ENCODE measurements at regions not wholly inside any gene's neighbourhood (a gene's known extent, or its start where the extent isn't known, plus 50 kb on each side); places are given as distances from the start of the nearest gene placed in this dataset.

DNA sequence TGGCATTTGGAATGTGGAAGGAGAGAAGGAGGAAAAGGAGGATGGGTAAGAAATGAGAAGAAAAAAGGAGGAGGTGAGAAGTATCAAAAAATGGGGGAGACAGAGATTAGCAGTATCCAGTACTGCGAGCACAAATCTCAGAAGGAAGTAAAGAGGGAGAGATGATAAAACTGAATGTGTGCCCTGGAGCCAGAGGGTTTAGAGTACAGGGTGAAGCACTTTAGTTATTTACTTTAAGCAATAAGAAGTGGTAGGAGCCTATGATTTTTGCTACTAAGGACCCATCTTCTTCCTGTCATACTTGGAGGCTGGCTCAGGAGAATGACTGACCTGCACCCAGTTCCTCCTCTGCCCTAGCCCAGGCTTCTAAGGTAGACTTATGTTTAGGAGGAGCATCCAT lies 94.9 kb downstream of the ADRB2 start:
- H3K27me3 ChIP-seq (replicated peaks; ENCODE audit: insufficient read depth), result 0 out of 2 replicates have a peak, but pooled peaks cover 5% of the 10 kb centered on the region
- DNase-seq, result no peak
- no peak overlapping the region for H3K4me2 ChIP-seq (ENCODE audit: unreplicated experiment)
- H3K79me2 ChIP-seq (ENCODE audit: insufficient read depth), result no peaks in the 10 kb centered on the region
- no peaks in the 10 kb centered on the region for H3K9me2 ChIP-seq (ENCODE audit: insufficient read depth)
- no peaks in the 10 kb centered on the region for H3K36me3 ChIP-seq (ENCODE audit: low read depth)
- 91 to 95% methylated on average over 1 of the region's 1 CpG for WGBS, 2 experiments (ENCODE audit: low coverage in 1 of 2, low lambda C conversion rate in 2 of 2, missing lambda C conversion rate in 2 of 2)
- no peaks in the 10 kb centered on the region for H3K4me1 ChIP-seq (ENCODE audit: insufficient read depth)
- H3K9me3 ChIP-seq (ENCODE audit: low read depth), result no peaks in the 10 kb centered on the region
- no peak overlapping the region for H3K4me3 ChIP-seq
- H3K27ac ChIP-seq, result no peak overlapping the region
- TF ChIP-seq EZH2phosphoT487 (IDR thresholded peaks at IDR 0.05; ENCODE audit: insufficient read depth, low read depth) (no peak), EZH2 (IDR thresholded peaks at IDR 0.05; ENCODE audit: insufficient read depth, poor library complexity, severe bottlenecking) (no peak)
- no peaks in the 10 kb centered on the region for H4K20me1 ChIP-seq (ENCODE audit: insufficient read depth)
- no peak overlapping the region for H3K9ac ChIP-seq
- H2AFZ ChIP-seq, result no peak overlapping the region
- in situ Hi-C loops (cut with MboI), result no loop called here
- 0 out of 2 replicates have a peak, but pooled peaks cover 2% of the 10 kb centered on the region for H3F3A ChIP-seq (ENCODE audit: insufficient read depth)

DNA sequence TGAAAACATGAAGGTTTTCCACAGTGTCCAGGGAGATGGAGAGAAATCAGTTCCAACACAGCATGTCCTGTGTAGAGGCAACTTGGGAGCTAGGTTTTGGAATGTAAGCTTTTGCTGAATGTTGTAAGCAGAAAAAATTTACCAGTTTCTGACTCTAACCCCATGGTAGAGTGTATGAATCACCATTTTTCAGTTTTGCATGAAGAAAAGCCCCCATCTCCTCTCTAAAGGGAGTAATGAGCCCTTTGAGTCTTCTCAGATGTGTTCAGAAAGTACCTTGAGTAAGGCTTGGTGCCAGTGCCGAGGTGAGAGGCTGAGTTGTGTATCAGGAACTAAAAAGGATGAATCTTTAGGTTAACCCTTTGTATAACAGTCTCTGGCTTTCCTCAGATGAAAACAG lies 96.2 kb downstream of the ADRB2 start:
- Histone ChIP-seq H3K27ac (no peak overlapping the region), H3K9me3 (ENCODE audit: low read depth) (no peaks in the 10 kb centered on the region), H3K36me3 (ENCODE audit: low read depth) (no peaks in the 10 kb centered on the region), H3K79me2 (ENCODE audit: insufficient read depth) (no peaks in the 10 kb centered on the region), H3K4me2 (ENCODE audit: unreplicated experiment) (no peak overlapping the region), H3K4me1 (ENCODE audit: insufficient read depth) (no peaks in the 10 kb centered on the region), H4K20me1 (ENCODE audit: insufficient read depth) (no peaks in the 10 kb centered on the region), H3F3A (ENCODE audit: insufficient read depth) (no peaks in the 10 kb centered on the region), H3K9me2 (ENCODE audit: insufficient read depth) (no peaks in the 10 kb centered on the region), H3K4me3 (no peak overlapping the region), H3K27me3 (replicated peaks; ENCODE audit: insufficient read depth) (0 out of 2 replicates have a peak, but pooled peaks cover 5% of the 10 kb centered on the region), H2AFZ (no peak overlapping the region), H3K9ac (no peak overlapping the region)
- DNase-seq, result no peak
- 0 to 13% methylated on average over 1 of the region's 1 CpG for whole genome bisulfite sequencing, 2 experiments (ENCODE audit: low coverage in 1 of 2, low lambda C conversion rate in 2 of 2, missing lambda C conversion rate in 2 of 2)
- TF ChIP-seq EZH2 (IDR thresholded peaks at IDR 0.05; ENCODE audit: insufficient read depth, poor library complexity, severe bottlenecking), result no peak
- TF ChIP-seq EZH2phosphoT487 (IDR thresholded peaks at IDR 0.05; ENCODE audit: insufficient read depth, low read depth), result no peak
- in situ Hi-C loops (cut with MboI), result no loop called here

GRCh38 chr5:148923023-148923422 lies 96.6 kb downstream of the ADRB2 start:
- no peaks in the 10 kb centered on the region for H3K9me2 ChIP-seq (ENCODE audit: insufficient read depth)
- H3K9ac ChIP-seq, result no peak overlapping the region
- 95 to 100% methylated on average over 1 of the region's 1 CpG for WGBS, 2 experiments (ENCODE audit: low coverage in 1 of 2, low lambda C conversion rate in 2 of 2, missing lambda C conversion rate in 2 of 2)
- H3K27ac ChIP-seq, result no peak overlapping the region
- H4K20me1 ChIP-seq (ENCODE audit: insufficient read depth), result no peaks in the 10 kb centered on the region
- no peak overlapping the region for H3K4me3 ChIP-seq
- H2AFZ ChIP-seq, result no peak overlapping the region
- no peak overlapping the region for H3K4me2 ChIP-seq (ENCODE audit: unreplicated experiment)
- no peak for DNase-seq
- in situ Hi-C loops (cut with MboI), result no loop called here
- H3K4me1 ChIP-seq (ENCODE audit: insufficient read depth), result 0 out of 2 replicates have a peak, but pooled peaks cover 3% of the 10 kb centered on the region
- no peaks in the 10 kb centered on the region for H3K36me3 ChIP-seq (ENCODE audit: low read depth)
- H3F3A ChIP-seq (ENCODE audit: insufficient read depth), result peaks cover 4% of the 10 kb centered on the region
- no peaks in the 10 kb centered on the region for H3K9me3 ChIP-seq (ENCODE audit: low read depth)
- TF ChIP-seq EZH2phosphoT487 (IDR thresholded peaks at IDR 0.05; ENCODE audit: insufficient read depth, low read depth) (no peak), EZH2 (IDR thresholded peaks at IDR 0.05; ENCODE audit: insufficient read depth, poor library complexity, severe bottlenecking) (no peak)
- no peaks in the 10 kb centered on the region for H3K79me2 ChIP-seq (ENCODE audit: insufficient read depth)
- 0 out of 2 replicates have a peak, but pooled peaks cover 5% of the 10 kb centered on the region for H3K27me3 ChIP-seq (replicated peaks; ENCODE audit: insufficient read depth)

- no peak overlapping the region for H3K27ac ChIP-seq
Observed at GRCh38 chr5:148924817-148925216, 98.4 kb downstream of the ADRB2 start.

More at GRCh38 chr5:148924817-148925216, 98.4 kb downstream of the ADRB2 start:
- Histone ChIP-seq H4K20me1 (ENCODE audit: insufficient read depth) (no peaks in the 10 kb centered on the region), H3K79me2 (ENCODE audit: insufficient read depth) (no peaks in the 10 kb centered on the region), H3K9me3 (ENCODE audit: low read depth) (no peaks in the 10 kb centered on the region), H2AFZ (no peak overlapping the region), H3K9me2 (ENCODE audit: insufficient read depth) (no peaks in the 10 kb centered on the region), H3K9ac (no peak overlapping the region), H3K27me3 (replicated peaks; ENCODE audit: insufficient read depth) (0 out of 2 replicates have a peak, but pooled peaks cover 5% of the 10 kb centered on the region), H3K36me3 (ENCODE audit: low read depth) (no peaks in the 10 kb centered on the region), H3K4me1 (ENCODE audit: insufficient read depth) (peaks cover 9% of the 10 kb centered on the region; the same call in 1 of the 2 replicates), H3K4me3 (no peak overlapping the region), H3K4me2 (ENCODE audit: unreplicated experiment) (no peak overlapping the region), H3F3A (ENCODE audit: insufficient read depth) (peaks cover 6% of the 10 kb centered on the region)
- TF ChIP-seq EZH2phosphoT487 (IDR thresholded peaks at IDR 0.05; ENCODE audit: insufficient read depth, low read depth) (no peak), EZH2 (IDR thresholded peaks at IDR 0.05; ENCODE audit: insufficient read depth, poor library complexity, severe bottlenecking) (no peak)
- in situ Hi-C loops (cut with MboI), result no loop called here
- 81 to 90% methylated on average over 5 of the region's 5 CpGs for WGBS, 2 experiments (ENCODE audit: low coverage in 1 of 2, low lambda C conversion rate in 2 of 2, missing lambda C conversion rate in 2 of 2)
- DNase-seq, result no peak

All from GM23248 (cell line).